ENCODE measurements at regions not wholly inside any gene's neighbourhood (a gene's known extent, or its start where the extent isn't known, plus 50 kb on each side); places are given as distances from the start of the nearest gene placed in this dataset.

GRCh38 chr6:8628736-8629135, 193.4 kb upstream of the SLC35B3 start:
- WGBS, 2 experiments (ENCODE audit: extremely low coverage in 2 of 2, insufficient read length in 1 of 2), result no CpG with 5 or more reads among the region's 1 CpG

More at GRCh38 chr6:8628736-8629135, 193.4 kb upstream of the SLC35B3 start:
- Histone ChIP-seq H4K91ac (ENCODE audit: insufficient read depth, low read depth, low read length) (no peak overlapping the region), H3K9me3 (ENCODE audit: control insufficient read depth, insufficient read depth, low read length) (peaks cover 7% of the 10 kb centered on the region), H3K14ac (replicated peaks; ENCODE audit: low read depth, low read length) (no peak overlapping the region), H4K5ac (ENCODE audit: low read depth, low read length) (no peak overlapping the region), H4K20me1 (ENCODE audit: insufficient read depth, low read length) (no peaks in the 10 kb centered on the region), H2BK120ac (ENCODE audit: low read depth, low read length) (no peak overlapping the region), H3K36me3 (ENCODE audit: control insufficient read depth, insufficient read depth, low read length) (no peaks in the 10 kb centered on the region), H3K4me1 (ENCODE audit: control insufficient read depth, insufficient read depth, low read length) (no peaks in the 10 kb centered on the region), H2AFZ (replicated peaks; ENCODE audit: low read length, poor library complexity) (no peak overlapping the region), H3K4me3 (ENCODE audit: insufficient read depth, low read depth, low read length) (no peak overlapping the region), H2BK20ac (ENCODE audit: low read depth, low read length) (no peak overlapping the region), H3K23ac (ENCODE audit: low read depth, low read length) (no peak overlapping the region), H2BK5ac (ENCODE audit: low read depth, low read length, poor library complexity, severe bottlenecking) (no peak overlapping the region), H3K4ac (ENCODE audit: low read depth, low read length) (no peak overlapping the region), H3K27me3 (ENCODE audit: control insufficient read depth, insufficient read depth, low read length) (no peaks in the 10 kb centered on the region), H2AK5ac (ENCODE audit: low read depth, low read length) (no peak overlapping the region), H3K56ac (ENCODE audit: extremely low read depth, insufficient read depth, low read length) (no peak overlapping the region), H2BK15ac (ENCODE audit: low read depth, low read length) (no peak overlapping the region), H3K18ac (ENCODE audit: low read depth, low read length) (no peak overlapping the region), H3K79me1 (ENCODE audit: low read depth in 1 of 2, low read length in 2 of 2) (no peaks in the 10 kb centered on the region), H3K4me2 (ENCODE audit: low read depth, low read length) (no peak overlapping the region), H3K27ac (ENCODE audit: insufficient read depth, low read length) (no peak overlapping the region), H4K8ac (ENCODE audit: low read depth in 2 of 2, low read length in 2 of 2) (no peak overlapping the region), H2AK9ac (replicated peaks; ENCODE audit: low read depth, low read length, poor library complexity) (no peak overlapping the region), H3K9me1 (ENCODE audit: insufficient read depth, low read length) (no peaks in the 10 kb centered on the region), H3K9ac (ENCODE audit: low read depth, low read length) (no peak overlapping the region)
- ChIA-PET POLR2A (ENCODE audit: unreplicated experiment) (no interaction called here), CTCF (no interaction called here)
- intact Hi-C loops (cut with micrococcal nuclease) (no loop called here), dilution Hi-C loops (cut with HindIII; ENCODE audit: low sequenced_read_pairs, unreplicated experiment) (no loop called here), in situ Hi-C loops (cut with MboI; ENCODE audit: low sequenced_read_pairs) (no loop called here)
- TF ChIP-seq NFE2L2 (IDR thresholded peaks at IDR 0.05; ENCODE audit: low read depth, low read length), result no peak
- no TSS peak for BruUV-seq (replicated peaks)
- DNase-seq (no peak), ATAC-seq (ENCODE audit: low read depth) (no peak)
